ENCODE measurements at regions not wholly inside any gene's neighbourhood (a gene's known extent, or its start where the extent isn't known, plus 50 kb on each side); places are given as distances from the start of the nearest gene placed in this dataset.

DNA sequence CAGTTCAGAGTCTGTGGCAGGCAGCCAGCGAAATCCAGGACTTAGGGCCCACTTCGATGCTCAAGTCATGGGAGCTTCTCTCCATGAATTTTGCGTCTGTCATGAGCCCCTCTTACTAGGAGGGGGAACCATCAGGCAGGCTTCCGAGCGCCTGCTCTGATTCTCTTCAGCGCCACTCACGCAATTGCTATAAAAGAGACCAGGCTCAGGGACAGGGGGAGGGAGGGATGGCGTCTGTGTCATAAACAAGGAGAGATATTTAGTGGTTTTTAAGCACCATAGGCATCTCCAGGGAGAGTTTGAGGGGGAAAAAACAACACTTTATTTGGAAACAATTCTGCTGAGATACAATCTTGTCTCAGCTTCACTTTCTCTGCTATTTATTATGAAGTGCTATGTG is 60.6 kb downstream of the NAV1 start:
- no peak for TF ChIP-seq CTCF (IDR thresholded peaks at IDR 0.05 in 2 of 3, conservative IDR thresholded peaks at IDR 0.05 in 1 of 3; ENCODE audit: borderline replicate concordance in 1 of 3, insufficient read depth in 1 of 3, low read depth in 2 of 3, low read length in 2 of 3)
- no peak for TF ChIP-seq EZH2 (IDR thresholded peaks at IDR 0.05)
- TF ChIP-seq RAD21 (IDR thresholded peaks at IDR 0.05; ENCODE audit: low read depth), result no peak
- TF ChIP-seq CEBPB (IDR thresholded peaks at IDR 0.05; ENCODE audit: low read depth), result no peak
- TF ChIP-seq JUND (IDR thresholded peaks at IDR 0.05), result no peak
- TF ChIP-seq, protein P1, sequence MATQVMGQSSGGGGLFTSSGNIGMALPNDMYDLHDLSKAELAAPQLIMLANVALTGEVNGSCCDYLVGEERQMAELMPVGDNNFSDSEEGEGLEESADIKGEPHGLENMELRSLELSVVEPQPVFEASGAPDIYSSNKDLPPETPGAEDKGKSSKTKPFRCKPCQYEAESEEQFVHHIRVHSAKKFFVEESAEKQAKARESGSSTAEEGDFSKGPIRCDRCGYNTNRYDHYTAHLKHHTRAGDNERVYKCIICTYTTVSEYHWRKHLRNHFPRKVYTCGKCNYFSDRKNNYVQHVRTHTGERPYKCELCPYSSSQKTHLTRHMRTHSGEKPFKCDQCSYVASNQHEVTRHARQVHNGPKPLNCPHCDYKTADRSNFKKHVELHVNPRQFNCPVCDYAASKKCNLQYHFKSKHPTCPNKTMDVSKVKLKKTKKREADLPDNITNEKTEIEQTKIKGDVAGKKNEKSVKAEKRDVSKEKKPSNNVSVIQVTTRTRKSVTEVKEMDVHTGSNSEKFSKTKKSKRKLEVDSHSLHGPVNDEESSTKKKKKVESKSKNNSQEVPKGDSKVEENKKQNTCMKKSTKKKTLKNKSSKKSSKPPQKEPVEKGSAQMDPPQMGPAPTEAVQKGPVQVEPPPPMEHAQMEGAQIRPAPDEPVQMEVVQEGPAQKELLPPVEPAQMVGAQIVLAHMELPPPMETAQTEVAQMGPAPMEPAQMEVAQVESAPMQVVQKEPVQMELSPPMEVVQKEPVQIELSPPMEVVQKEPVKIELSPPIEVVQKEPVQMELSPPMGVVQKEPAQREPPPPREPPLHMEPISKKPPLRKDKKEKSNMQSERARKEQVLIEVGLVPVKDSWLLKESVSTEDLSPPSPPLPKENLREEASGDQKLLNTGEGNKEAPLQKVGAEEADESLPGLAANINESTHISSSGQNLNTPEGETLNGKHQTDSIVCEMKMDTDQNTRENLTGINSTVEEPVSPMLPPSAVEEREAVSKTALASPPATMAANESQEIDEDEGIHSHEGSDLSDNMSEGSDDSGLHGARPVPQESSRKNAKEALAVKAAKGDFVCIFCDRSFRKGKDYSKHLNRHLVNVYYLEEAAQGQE (IDR thresholded peaks at IDR 0.05; ENCODE audit: low read depth), result no peak
- no peak for TF ChIP-seq POLR2A (IDR thresholded peaks at IDR 0.05; ENCODE audit: borderline replicate concordance, extremely low read depth, insufficient read depth, insufficient read length)
- TF ChIP-seq FOSL1 (IDR thresholded peaks at IDR 0.05; ENCODE audit: low read depth), result no peak
- TF ChIP-seq SRF (IDR thresholded peaks at IDR 0.05; ENCODE audit: low read depth), result no peak
